Testis (tissue), 2 donors: ENCODE measurements at regions not wholly inside any gene's neighbourhood (a gene's known extent, or its start where the extent isn't known, plus 50 kb on each side); places are given as distances from the start of the nearest gene placed in this dataset.

Experiments
- DNase-seq: peaks from one replicate; pipeline ENCODE4 v3.0.0-alpha.2; 2019
- H3K27ac ChIP-seq, 2 donors: fragments of 200-600 bp; sonication (generic); one replicate each; pipeline ENCODE4 v1.5.1; 2019
- H3K27me3 ChIP-seq: fragments of 200-600 bp; sonication (generic); one replicate; pipeline ENCODE4 v1.5.1; 2019
- H3K36me3 ChIP-seq: fragments of 200-600 bp; sonication (generic); one replicate; pipeline ENCODE4 v1.5.1; 2017; ENCODE audit warnings: low read depth; ENCODE audit errors: missing control alignments
- H3K4me1 ChIP-seq: fragments of 200-600 bp; sonication (generic); one replicate; pipeline ENCODE4 v1.5.1; 2019
- H3K4me3 ChIP-seq, 2 donors: fragments of 200-600 bp; sonication (generic); one replicate each; pipeline ENCODE4 v1.5.1; 2017 to 2019
- H3K9me3 ChIP-seq: fragments of 200-600 bp; sonication (generic); one replicate; pipeline ENCODE4 v1.5.1; 2017
- CTCF ChIP-seq, 3 experiments: fragments of 450-650 bp in 2 of 3; fragments of 200-600 bp in 1 of 3; sonication (generic) in 1 of 3; IDR thresholded peaks; one replicate each; pipeline ENCODE4 v1.5.1; 2016 to 2019; ENCODE audit warnings: antibody characterized with exemption in 3 of 3, mild to moderate bottlenecking in 2 of 3, moderate library complexity in 1 of 3
- POLR2A ChIP-seq: fragments of 450-650 bp; IDR thresholded peaks from one replicate; pipeline ENCODE4 v1.6.1; 2017; ENCODE audit warnings: antibody characterized with exemption, mild to moderate bottlenecking, moderate library complexity
- WGBS, 2 donors: methylation state at CpG; one replicate each; pipeline ENCODE4 v1.1.5; 2018; 5-methylcytosine and 5-hydroxymethylcytosine counted together
- intact Hi-C: fragments of 100-400 bp; cut with DNase I; formaldehyde crosslinking; loops from one replicate; pipeline ENCODE4 v1.15.1; 2023; ENCODE audit warnings: low total_unique reads

GRCh38 chr12:61754214-61754613 is 506.0 kb upstream of the USP15 start:
- H3K4me3 ChIP-seq = no peak overlapping the region
- H3K36me3 ChIP-seq = no peaks in the 10 kb centered on the region
- intact Hi-C loops = no loop called here
- no peak overlapping the region for H3K27ac ChIP-seq
- no peak for TF ChIP-seq CTCF (IDR thresholded peaks at IDR 0.05)
- no peak for TF ChIP-seq POLR2A
- H3K27me3 ChIP-seq = no peaks in the 10 kb centered on the region
- DNase-seq = no peak
- H3K4me1 ChIP-seq = no peaks in the 10 kb centered on the region
- no peaks in the 10 kb centered on the region for H3K9me3 ChIP-seq
- WGBS, 2 donors = 92 to 100% methylated on average over 1 of the region's 1 CpG

GRCh38 chr12:61757831-61758505 is 502.2 kb upstream of the USP15 start:
- Histone ChIP-seq H3K9me3 (no peaks in the 10 kb centered on the region), H3K27ac (no peak overlapping the region), H3K27me3 (no peaks in the 10 kb centered on the region), H3K4me3 (no peak overlapping the region), H3K4me1 (no peaks in the 10 kb centered on the region), H3K36me3 (no peaks in the 10 kb centered on the region)
- intact Hi-C loops = no loop called here
- TF ChIP-seq POLR2A = no peak
- no peak for TF ChIP-seq CTCF (IDR thresholded peaks at IDR 0.05)
- no peak for DNase-seq
- 80 to 86% methylated on average over 5 of the region's 5 CpGs for WGBS, 2 donors

GRCh38 chr12:61758661-61759060 is 501.5 kb upstream of the USP15 start:
- no peak for DNase-seq
- TF ChIP-seq CTCF (IDR thresholded peaks at IDR 0.05) (no peak), POLR2A (no peak)
- H3K9me3 ChIP-seq = no peaks in the 10 kb centered on the region
- no peak overlapping the region for H3K4me3 ChIP-seq
- intact Hi-C loops = no loop called here
- H3K27ac ChIP-seq = no peak overlapping the region
- no peaks in the 10 kb centered on the region for H3K27me3 ChIP-seq
- H3K36me3 ChIP-seq = no peaks in the 10 kb centered on the region
- H3K4me1 ChIP-seq = no peaks in the 10 kb centered on the region

GRCh38 chr12:61765926-61766325 is 494.3 kb upstream of the USP15 start:
- Histone ChIP-seq H3K27me3 (no peaks in the 10 kb centered on the region), H3K4me3 (no peak overlapping the region), H3K9me3 (no peaks in the 10 kb centered on the region), H3K27ac (no peak overlapping the region), H3K36me3 (no peaks in the 10 kb centered on the region), H3K4me1 (no peaks in the 10 kb centered on the region)
- WGBS, 2 donors = 82 to 88% methylated on average over 1 of the region's 1 CpG
- TF ChIP-seq POLR2A (no peak), CTCF (IDR thresholded peaks at IDR 0.05) (no peak)
- intact Hi-C loops = no loop called here
- DNase-seq = no peak

- Histone ChIP-seq H3K4me3 (no peak overlapping the region), H3K36me3 (no peaks in the 10 kb centered on the region), H3K9me3 (no peaks in the 10 kb centered on the region), H3K27ac (no peak overlapping the region), H3K4me1 (no peaks in the 10 kb centered on the region), H3K27me3 (no peaks in the 10 kb centered on the region)
- TF ChIP-seq CTCF (IDR thresholded peaks at IDR 0.05) (no peak), POLR2A (no peak)
- intact Hi-C loops = no loop called here
- 90 to 94% methylated on average over 1 of the region's 1 CpG for WGBS, 2 donors
- DNase-seq = no peak
Observed at GRCh38 chr12:61780435-61780834, 479.8 kb upstream of the USP15 start.
